Stimulated activated CD4-positive, alpha-beta T cell treated with anti-CD3 and anti-CD28 coated beads, Interleukin-1b, Interleukin-23, amount 100 ng/mL, for 48 hours (primary cell): ENCODE measurements at regions not wholly inside any gene's neighbourhood (a gene's known extent, or its start where the extent isn't known, plus 50 kb on each side); places are given as distances from the start of the nearest gene placed in this dataset.
"Not testable (repeated sequence)": the region's sequence is repeated elsewhere in the genome, so short reads cannot be mapped to it uniquely, and the experiment has no call there.

Experiments used
- DNase-seq: peaks from one replicate; pipeline ENCODE4 v3.0.0-alpha.2; 2020

GRCh38 chr3:88412346-88412745 is 262.6 kb downstream of the C3orf38 start:
- DNase-seq: no peak

- DNase-seq: no peak
Observed at GRCh38 chr3:88416436-88416835, 266.7 kb downstream of the C3orf38 start.

GRCh38 chr3:88418219-88418618 is 268.5 kb downstream of the C3orf38 start:
- no peak for DNase-seq

- DNase-seq: no peak
Observed at GRCh38 chr3:88433568-88433967, 283.8 kb downstream of the C3orf38 start.

GRCh38 chr3:88434001-88434400 is 284.2 kb downstream of the C3orf38 start:
- no peak for DNase-seq

- no peak for DNase-seq
Observed at GRCh38 chr3:88440701-88441100, 290.9 kb downstream of the C3orf38 start.

GRCh38 chr3:88443066-88443465 is 293.3 kb downstream of the C3orf38 start:
- no peak for DNase-seq

GRCh38 chr3:88444251-88444650 is 294.5 kb downstream of the C3orf38 start:
- DNase-seq: no peak

GRCh38 chr3:88452228-88452627 is 302.5 kb downstream of the C3orf38 start:
- no peak for DNase-seq

- no peak for DNase-seq
Observed at GRCh38 chr3:88460369-88460768, 310.6 kb downstream of the C3orf38 start.

GRCh38 chr3:88462230-88462629 is 312.5 kb downstream of the C3orf38 start:
- DNase-seq: no peak

GRCh38 chr3:88467191-88467590 is 317.4 kb downstream of the C3orf38 start:
- no peak for DNase-seq

GRCh38 chr3:88469216-88469615 is 319.5 kb downstream of the C3orf38 start:
- no peak for DNase-seq

- DNase-seq: no peak
Observed at GRCh38 chr3:88478460-88478859, 328.7 kb downstream of the C3orf38 start.

GRCh38 chr3:88480822-88481221 is 331.1 kb downstream of the C3orf38 start:
- DNase-seq: no peak

- no peak for DNase-seq
Observed at GRCh38 chr3:88485001-88485400, 335.2 kb downstream of the C3orf38 start.

GRCh38 chr3:88508818-88509217 is 359.1 kb downstream of the C3orf38 start:
- DNase-seq: not testable (repeated sequence)

GRCh38 chr3:88509582-88509981 is 359.8 kb downstream of the C3orf38 start:
- DNase-seq: no peak

GRCh38 chr3:88528494-88528893 is 378.7 kb downstream of the C3orf38 start:
- no peak for DNase-seq

- DNase-seq: no peak
Observed at GRCh38 chr3:88534534-88534933, 384.8 kb downstream of the C3orf38 start.

- DNase-seq: no peak
Observed at GRCh38 chr3:88535563-88535962, 385.8 kb downstream of the C3orf38 start.

GRCh38 chr3:88542916-88543315 is 393.2 kb downstream of the C3orf38 start:
- no peak for DNase-seq

- DNase-seq: no peak
Observed at GRCh38 chr3:88572450-88572849, 422.7 kb downstream of the C3orf38 start.

GRCh38 chr3:88573472-88573871 is 423.7 kb downstream of the C3orf38 start:
- DNase-seq: no peak

- no peak for DNase-seq
Observed at GRCh38 chr3:88574146-88574545, 424.4 kb downstream of the C3orf38 start.

- no peak for DNase-seq
Observed at GRCh38 chr3:88584451-88584850, 434.7 kb downstream of the C3orf38 start.
